GM12878 (cell line): ENCODE measurements at regions not wholly inside any gene's neighbourhood (a gene's known extent, or its start where the extent isn't known, plus 50 kb on each side); places are given as distances from the start of the nearest gene placed in this dataset.

Source experiments
- ATAC-seq: fragments of 200-7000 bp; cut with Tn5 transposase; 3 replicates; pipeline ENCODE4 v1.9.1; 2020; ENCODE audit warnings: mild to moderate bottlenecking, moderate library complexity
- BruUV-seq: library from RNA; stranded (reverse); fragments of 400-500 nt; replicated peaks from 2 replicates; lab custom pipeline; 2021; lab: Mats Ljungman, UMichigan
- CTCF ChIA-PET: fragments of 300-600 bp; sonication (Branson Sonifier 250); formaldehyde crosslinking; extraction: SDS; loops from one replicate; lab custom pipeline; 2021; ENCODE audit warnings: inconsistent platforms; lab: Yijun Ruan, JAX
- POLR2A ChIA-PET: fragments of 350-600 bp; formaldehyde crosslinking; extraction: SDS; loops from one replicate; lab custom pipeline; 2021; ENCODE audit warnings: inconsistent platforms; lab: Charles Lee
- RAD21 ChIA-PET: fragments of 300-600 bp; sonication (Branson Sonifier 250); formaldehyde crosslinking; loops from one replicate; lab custom pipeline; 2023; ENCODE audit warnings: antibody characterized with exemption; ENCODE audit not compliant: unreplicated experiment; lab: Charles Lee
- SMC1A ChIA-PET: fragments of 300-600 bp; sonication (Branson Sonifier 250); formaldehyde crosslinking; loops from one replicate; lab custom pipeline; 2023; ENCODE audit not compliant: unreplicated experiment, uncharacterized antibody; lab: Charles Lee
- DNase-seq: peaks from one replicate; pipeline ENCODE4 v3.0.0-alpha.2; 2011; ENCODE audit warnings: low read depth, low spot score
- FAIRE-seq: peaks from 3 replicates; lab custom pipeline; 2011; peaks lifted over from hg19 to GRCh38; lab: Jason Lieb, UNC
- H2AFZ ChIP-seq: 2 replicates; pipeline ENCODE4 v1.6.0; 2011; ENCODE audit warnings: low read depth, low read length, control low read depth; ENCODE audit not compliant: control insufficient read depth
- H3K27ac ChIP-seq: 2 replicates; pipeline ENCODE4 v1.5.1; 2011; ENCODE audit warnings: control low read depth; ENCODE audit not compliant: control insufficient read depth, insufficient read depth
- H3K27me3 ChIP-seq, 2 experiments: replicated peaks in 1 of 2; 2 replicates each; pipeline versions ENCODE4 v1.6.0 to v1.6.1; 2011; ENCODE audit warnings: low read length in 1 of 2; ENCODE audit not compliant: control insufficient read depth in 2 of 2, insufficient read depth in 2 of 2
- H3K36me3 ChIP-seq, 2 experiments: 2 replicates each; pipeline ENCODE4 v1.5.1; 2011; ENCODE audit warnings: low read length in 1 of 2; ENCODE audit not compliant: control insufficient read depth in 2 of 2, insufficient read depth in 2 of 2
- H3K4me1 ChIP-seq: 2 replicates; pipeline ENCODE4 v1.6.1; 2011; ENCODE audit warnings: mild to moderate bottlenecking, low read length, moderate library complexity, mixed read lengths; ENCODE audit not compliant: control insufficient read depth, insufficient read depth
- H3K4me2 ChIP-seq: 2 replicates; pipeline ENCODE4 v1.6.0; 2011; ENCODE audit warnings: control low read depth; ENCODE audit not compliant: control insufficient read depth, insufficient read depth
- H3K4me3 ChIP-seq: fragments of 200-600 bp; sonication (generic); 2 replicates; pipeline ENCODE4 v1.5.1; 2016
- H3K79me2 ChIP-seq: 2 replicates; pipeline ENCODE4 v1.6.0; 2011; ENCODE audit warnings: low read length; ENCODE audit not compliant: control insufficient read depth, insufficient read depth
- H3K9ac ChIP-seq: 2 replicates; pipeline ENCODE4 v1.8.0; 2011; ENCODE audit warnings: low read length, control low read depth, mixed read lengths; ENCODE audit not compliant: control insufficient read depth, insufficient read depth
- H3K9me3 ChIP-seq: replicated peaks from 3 replicates; pipeline ENCODE4 v1.5.1; 2011; ENCODE audit warnings: mild to moderate bottlenecking, low read length; ENCODE audit not compliant: control insufficient read depth, insufficient read depth
- H4K20me1 ChIP-seq: 2 replicates; pipeline ENCODE4 v1.6.0; 2011; ENCODE audit not compliant: control insufficient read depth, insufficient read depth
- ATF7 ChIP-seq: fragments of 450-650 bp; IDR thresholded peaks from 2 replicates; pipeline ENCODE4 v1.6.1; 2016; ENCODE audit warnings: low read depth, mild to moderate bottlenecking
- BHLHE40 ChIP-seq, 2 experiments: fragments of 450-650 bp in 1 of 2; IDR thresholded peaks; 2 replicates each; pipeline ENCODE4 v1.6.1; 2011 to 2017; ENCODE audit warnings: low read depth in 2 of 2, borderline replicate concordance in 1 of 2, improper control_type of control experiment in 1 of 2, low read length in 1 of 2, mild to moderate bottlenecking in 1 of 2
- CREM ChIP-seq: IDR thresholded peaks from 2 replicates; pipeline ENCODE4 v1.6.1; 2014; ENCODE audit warnings: antibody characterized with exemption, low read depth
- FOXM1 ChIP-seq: IDR thresholded peaks from 2 replicates; pipeline ENCODE4 v1.6.1; 2012; ENCODE audit warnings: low read depth, mild to moderate bottlenecking, inconsistent platforms, low read length, moderate library complexity
- IKZF2 ChIP-seq, 2 experiments: fragments of 450-650 bp; IDR thresholded peaks; 2 replicates each; pipeline ENCODE4 v1.6.1; 2017; ENCODE audit warnings: mild to moderate bottlenecking in 2 of 2, moderate library complexity in 2 of 2
- LARP7 ChIP-seq: fragments of 450-650 bp; IDR thresholded peaks from 2 replicates; pipeline ENCODE4 v1.6.1; 2017; ENCODE audit warnings: mild to moderate bottlenecking
- MAX ChIP-seq: IDR thresholded peaks from 2 replicates; pipeline ENCODE4 v1.6.1; 2012; ENCODE audit warnings: low read depth, low read length, improper control_type of control experiment
- MTA3 ChIP-seq: IDR thresholded peaks from 2 replicates; pipeline ENCODE4 v1.6.1; 2012; ENCODE audit warnings: low read length, inconsistent platforms, borderline replicate concordance
- NKRF ChIP-seq: fragments of 450-650 bp; conservative IDR thresholded peaks from 2 replicates; pipeline ENCODE4 v1.6.1; 2017; ENCODE audit warnings: mild to moderate bottlenecking, moderate library complexity
- PAX5 ChIP-seq: IDR thresholded peaks from 2 replicates; pipeline ENCODE4 v1.6.1; 2011; ENCODE audit warnings: low read depth, low read length, borderline replicate concordance
- POU2F2 ChIP-seq: IDR thresholded peaks from 3 replicates; pipeline ENCODE4 v1.6.1; 2011; ENCODE audit warnings: low read depth, mild to moderate bottlenecking, low read length, borderline replicate concordance
- RAD51 ChIP-seq: fragments of 450-650 bp; IDR thresholded peaks from 2 replicates; pipeline ENCODE4 v1.6.1; 2016; ENCODE audit warnings: moderate library complexity, mild to moderate bottlenecking, inconsistent platforms
- SMAD5 ChIP-seq: IDR thresholded peaks from 2 replicates; pipeline ENCODE4 v1.6.1; 2016; ENCODE audit warnings: antibody characterized with exemption, low read depth
- SP1 ChIP-seq: IDR thresholded peaks from one replicate; pipeline ENCODE4 v1.6.1; 2011; ENCODE audit warnings: low read depth, low read length
- SUPT20H ChIP-seq: IDR thresholded peaks from 2 replicates; pipeline ENCODE4 v1.6.1; 2011; ENCODE audit warnings: low read depth, mild to moderate bottlenecking, low read length, moderate library complexity, borderline replicate concordance; ENCODE audit not compliant: control insufficient read depth
- ZBED1 ChIP-seq: IDR thresholded peaks from 2 replicates; pipeline ENCODE4 v1.6.1; 2016; ENCODE audit warnings: borderline replicate concordance
- WGBS: methylation state at CpG from one replicate; pipeline ENCODE4 v1.1.6; 2016; ENCODE audit warnings: low lambda C conversion rate; ENCODE audit not compliant: insufficient replicate concordance, insufficient coverage; ENCODE audit errors: missing lambda C conversion rate; 5-methylcytosine and 5-hydroxymethylcytosine counted together
- in situ Hi-C: fragments of 300-500 bp; cut with MboI; formaldehyde crosslinking; loops from 9 replicates; pipeline ENCODE4 v1.14.3; 2018; ENCODE audit warnings: mixed read lengths
- intact Hi-C: fragments of 100-400 bp; cut with micrococcal nuclease; formaldehyde crosslinking; loops from one replicate; pipeline ENCODE4 v1.14.2; 2022; ENCODE audit not compliant: unreplicated experiment

GRCh38 chr9:24434183-24434582 is 111.5 kb downstream of the IZUMO3 start:
- Histone ChIP-seq H3K27ac (no peak overlapping the region), H3K79me2 (no peaks in the 10 kb centered on the region), H3K4me2 (no peak overlapping the region), H4K20me1 (no peaks in the 10 kb centered on the region), H3K36me3 (no peaks in the 10 kb centered on the region), H3K4me3 (no peak overlapping the region), H3K27me3 (no peaks in the 10 kb centered on the region)
- in situ Hi-C loops, result no loop called here
- RAD21 ChIA-PET, result no interaction called here
- POLR2A ChIA-PET, result no interaction called here
- SMC1A ChIA-PET, result interaction anchor here (1.2 kb wide), 1 partner anchor 13 kb away, joined by 3 read pairs; no protein-coding TSS in a partner anchor
- ATAC-seq, result no peak
- intact Hi-C loops, result no loop called here
- 0% methylated on average over 1 of the region's 1 CpG for WGBS
- no peak for FAIRE-seq
- no peak for TF ChIP-seq RAD51
- no peak for TF ChIP-seq ATF7
- TF ChIP-seq PAX5, result no peak
- TF ChIP-seq LARP7, result no peak
- no peak for TF ChIP-seq SP1
- TF ChIP-seq MTA3, result no peak
- no peak for TF ChIP-seq ZBED1
- TF ChIP-seq SMAD5, result no peak
- TF ChIP-seq CREM, result no peak
- no peak for TF ChIP-seq FOXM1
- TF ChIP-seq MAX, result no peak
- no peak for TF ChIP-seq NKRF
- no peak for TF ChIP-seq POU2F2
- TF ChIP-seq IKZF2 (IDR thresholded peaks at IDR 0.05), result no peak
- TF ChIP-seq BHLHE40 (IDR thresholded peaks at IDR 0.05; ENCODE audit: borderline replicate concordance in 1 of 2, low read depth in 2 of 2, low read length in 1 of 2), result no peak
- TF ChIP-seq SUPT20H, result no peak
- TF ChIP-seq, all 136 proteins: peak for 0
- H3K9ac ChIP-seq, result no peak overlapping the region
- no peak overlapping the region for H2AFZ ChIP-seq
- DNase-seq, result no peak
- BruUV-seq, result no TSS peak
- H3K4me1 ChIP-seq, result no peaks in the 10 kb centered on the region
- CTCF ChIA-PET, result no interaction called here
- H3K9me3 ChIP-seq, result no peaks in the 10 kb centered on the region
